ENCODE measurements at regions not wholly inside any gene's neighbourhood (a gene's known extent, or its start where the extent isn't known, plus 50 kb on each side); places are given as distances from the start of the nearest gene placed in this dataset.

DNA sequence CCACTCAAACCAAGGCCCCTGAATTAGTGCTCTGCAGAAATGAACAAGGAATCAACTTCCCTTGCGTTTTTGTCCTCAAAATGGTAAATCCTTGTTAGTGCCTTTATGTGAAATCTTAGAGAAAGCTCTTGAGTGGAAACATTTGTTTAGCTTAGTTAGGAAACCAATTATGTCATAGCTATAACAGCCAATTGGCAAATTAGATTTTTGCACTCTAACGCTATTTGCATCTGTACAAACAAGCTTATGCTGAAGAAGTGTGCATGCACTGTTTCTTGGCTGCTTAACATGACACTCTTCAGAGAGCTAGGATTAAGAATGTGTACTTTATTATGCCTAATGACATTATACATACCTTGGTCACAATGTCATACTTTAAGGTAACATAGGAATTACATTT, 622.6 kb upstream of the SLC35B3 start:
- Histone ChIP-seq H4K5ac (ENCODE audit: low read depth, low read length) (no peak overlapping the region), H3K36me3 (ENCODE audit: control insufficient read depth, insufficient read depth, low read length) (no peaks in the 10 kb centered on the region), H3K9me3 (ENCODE audit: control insufficient read depth, insufficient read depth, low read length) (no peaks in the 10 kb centered on the region), H3K4me3 (ENCODE audit: insufficient read depth, low read depth, low read length) (no peak overlapping the region), H3K9me1 (ENCODE audit: insufficient read depth, low read length) (no peaks in the 10 kb centered on the region), H3K14ac (replicated peaks; ENCODE audit: low read depth, low read length) (no peak overlapping the region), H4K91ac (ENCODE audit: insufficient read depth, low read depth, low read length) (no peak overlapping the region), H3K4ac (ENCODE audit: low read depth, low read length) (no peak overlapping the region), H4K20me1 (ENCODE audit: insufficient read depth, low read length) (no peaks in the 10 kb centered on the region), H3K4me1 (ENCODE audit: control insufficient read depth, insufficient read depth, low read length) (no peaks in the 10 kb centered on the region), H3K27ac (ENCODE audit: insufficient read depth, low read length) (no peak overlapping the region), H3K79me1 (ENCODE audit: low read depth in 1 of 2, low read length in 2 of 2) (no peaks in the 10 kb centered on the region), H3K9ac (ENCODE audit: low read depth, low read length) (no peak overlapping the region), H3K18ac (ENCODE audit: low read depth, low read length) (no peak overlapping the region), H3K56ac (ENCODE audit: extremely low read depth, insufficient read depth, low read length) (no peak overlapping the region), H2BK5ac (ENCODE audit: low read depth, low read length, poor library complexity, severe bottlenecking) (no peak overlapping the region), H3K4me2 (ENCODE audit: low read depth, low read length) (no peak overlapping the region), H2BK20ac (ENCODE audit: low read depth, low read length) (no peak overlapping the region), H3K27me3 (ENCODE audit: control insufficient read depth, insufficient read depth, low read length) (no peaks in the 10 kb centered on the region), H3K23ac (ENCODE audit: low read depth, low read length) (no peak overlapping the region), H2AK9ac (replicated peaks; ENCODE audit: low read depth, low read length, poor library complexity) (no peak overlapping the region), H2BK15ac (ENCODE audit: low read depth, low read length) (no peak overlapping the region), H2BK120ac (ENCODE audit: low read depth, low read length) (no peak overlapping the region), H2AFZ (replicated peaks; ENCODE audit: low read length, poor library complexity) (no peak overlapping the region), H4K8ac (ENCODE audit: low read depth in 2 of 2, low read length in 2 of 2) (no peak overlapping the region), H2AK5ac (ENCODE audit: low read depth, low read length) (no peak overlapping the region)
- no peak for ATAC-seq (ENCODE audit: low read depth)
- BruUV-seq (replicated peaks), result no TSS peak
- dilution Hi-C loops (cut with HindIII; ENCODE audit: low sequenced_read_pairs, unreplicated experiment), result no loop called here
- no peak for DNase-seq
- no peak for TF ChIP-seq USF2 (IDR thresholded peaks at IDR 0.05; ENCODE audit: low read depth, low read length)
- no peak for TF ChIP-seq BHLHE40 (IDR thresholded peaks at IDR 0.05; ENCODE audit: low read depth, low read length)
- no peak for TF ChIP-seq FOS (IDR thresholded peaks at IDR 0.05; ENCODE audit: low read depth, low read length)
- TF ChIP-seq, protein P1, sequence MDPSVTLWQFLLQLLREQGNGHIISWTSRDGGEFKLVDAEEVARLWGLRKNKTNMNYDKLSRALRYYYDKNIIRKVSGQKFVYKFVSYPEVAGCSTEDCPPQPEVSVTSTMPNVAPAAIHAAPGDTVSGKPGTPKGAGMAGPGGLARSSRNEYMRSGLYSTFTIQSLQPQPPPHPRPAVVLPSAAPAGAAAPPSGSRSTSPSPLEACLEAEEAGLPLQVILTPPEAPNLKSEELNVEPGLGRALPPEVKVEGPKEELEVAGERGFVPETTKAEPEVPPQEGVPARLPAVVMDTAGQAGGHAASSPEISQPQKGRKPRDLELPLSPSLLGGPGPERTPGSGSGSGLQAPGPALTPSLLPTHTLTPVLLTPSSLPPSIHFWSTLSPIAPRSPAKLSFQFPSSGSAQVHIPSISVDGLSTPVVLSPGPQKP (IDR thresholded peaks at IDR 0.05; ENCODE audit: borderline replicate concordance, low read depth, low read length), result no peak
- TF ChIP-seq RCOR1 (IDR thresholded peaks at IDR 0.05; ENCODE audit: insufficient replicate concordance, low read length), result no peak
- TF ChIP-seq MAFK (IDR thresholded peaks at IDR 0.05; ENCODE audit: low read depth, low read length), result no peak
- no peak for TF ChIP-seq CHD1 (IDR thresholded peaks at IDR 0.05; ENCODE audit: low read depth, low read length)
- no peak for TF ChIP-seq SMC3 (IDR thresholded peaks at IDR 0.05; ENCODE audit: low read depth, low read length)
- TF ChIP-seq MAZ (IDR thresholded peaks at IDR 0.05; ENCODE audit: borderline replicate concordance, low read depth, low read length), result no peak
- TF ChIP-seq MXI1 (IDR thresholded peaks at IDR 0.05; ENCODE audit: borderline replicate concordance, low read depth, low read length), result no peak
- no peak for TF ChIP-seq NFE2L2 (IDR thresholded peaks at IDR 0.05; ENCODE audit: low read depth, low read length)
- TF ChIP-seq CEBPB (IDR thresholded peaks at IDR 0.05; ENCODE audit: low read depth, low read length), result no peak
- no peak for TF ChIP-seq RAD21 (IDR thresholded peaks at IDR 0.05; ENCODE audit: low read length)
- TF ChIP-seq RFX5 (IDR thresholded peaks at IDR 0.05; ENCODE audit: low read depth, low read length), result no peak
- TF ChIP-seq, protein P2, sequence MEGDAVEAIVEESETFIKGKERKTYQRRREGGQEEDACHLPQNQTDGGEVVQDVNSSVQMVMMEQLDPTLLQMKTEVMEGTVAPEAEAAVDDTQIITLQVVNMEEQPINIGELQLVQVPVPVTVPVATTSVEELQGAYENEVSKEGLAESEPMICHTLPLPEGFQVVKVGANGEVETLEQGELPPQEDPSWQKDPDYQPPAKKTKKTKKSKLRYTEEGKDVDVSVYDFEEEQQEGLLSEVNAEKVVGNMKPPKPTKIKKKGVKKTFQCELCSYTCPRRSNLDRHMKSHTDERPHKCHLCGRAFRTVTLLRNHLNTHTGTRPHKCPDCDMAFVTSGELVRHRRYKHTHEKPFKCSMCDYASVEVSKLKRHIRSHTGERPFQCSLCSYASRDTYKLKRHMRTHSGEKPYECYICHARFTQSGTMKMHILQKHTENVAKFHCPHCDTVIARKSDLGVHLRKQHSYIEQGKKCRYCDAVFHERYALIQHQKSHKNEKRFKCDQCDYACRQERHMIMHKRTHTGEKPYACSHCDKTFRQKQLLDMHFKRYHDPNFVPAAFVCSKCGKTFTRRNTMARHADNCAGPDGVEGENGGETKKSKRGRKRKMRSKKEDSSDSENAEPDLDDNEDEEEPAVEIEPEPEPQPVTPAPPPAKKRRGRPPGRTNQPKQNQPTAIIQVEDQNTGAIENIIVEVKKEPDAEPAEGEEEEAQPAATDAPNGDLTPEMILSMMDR (conservative IDR thresholded peaks at IDR 0.05; ENCODE audit: low read depth, low read length), result no peak
- TF ChIP-seq POLR2A (IDR thresholded peaks at IDR 0.05; ENCODE audit: low read depth, low read length), result no peak
- ChIA-PET POLR2A (ENCODE audit: unreplicated experiment) (no interaction called here), CTCF (interaction anchor here (1.0 kb wide), 1 partner anchor 9 kb away, joined by 3 read pairs; no protein-coding TSS in a partner anchor)
- in situ Hi-C loops (cut with MboI; ENCODE audit: low sequenced_read_pairs), result no loop called here
- intact Hi-C loops (cut with micrococcal nuclease), result no loop called here
- no CpG with 5 or more reads among the region's 2 CpGs for WGBS, 2 experiments (ENCODE audit: extremely low coverage in 2 of 2, insufficient read length in 1 of 2)
